ENCODE measurements at regions not wholly inside any gene's neighbourhood (a gene's known extent, or its start where the extent isn't known, plus 50 kb on each side); places are given as distances from the start of the nearest gene placed in this dataset.
"Not testable (repeated sequence)": the region's sequence is repeated elsewhere in the genome, so short reads cannot be mapped to it uniquely, and the experiment has no call there.

DNA sequence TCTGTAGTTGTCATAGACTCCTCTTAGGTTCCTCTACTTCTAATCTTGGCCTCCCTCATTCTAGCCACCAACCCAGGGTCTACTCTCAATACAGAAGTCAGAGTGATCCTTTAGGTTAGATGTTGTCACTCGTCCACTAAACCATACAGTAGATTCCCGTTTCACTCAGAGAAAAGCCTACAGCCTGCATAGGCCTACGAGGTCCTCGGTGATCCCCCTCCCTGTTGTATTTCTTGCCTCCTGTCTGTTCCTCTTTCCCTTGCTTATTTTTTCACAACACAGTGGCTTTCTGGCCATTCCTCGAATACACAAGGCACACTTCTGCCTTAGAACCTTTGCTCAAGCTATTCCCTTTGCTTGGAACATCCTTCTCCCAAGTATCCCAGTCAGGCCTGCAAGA is 183.0 kb upstream of the PRSS1 start:
- DNase-seq: peak; percentile 22

- DNase-seq: peak; percentile 59
Measured at GRCh38 chr7:142564125-142564524, 185.1 kb upstream of the PRSS1 start.

- DNase-seq: no peak
Measured at GRCh38 chr7:142563470-142563869, 185.8 kb upstream of the PRSS1 start.

- no peak for DNase-seq
Measured at GRCh38 chr7:142562688-142563087, 186.6 kb upstream of the PRSS1 start.

DNA sequence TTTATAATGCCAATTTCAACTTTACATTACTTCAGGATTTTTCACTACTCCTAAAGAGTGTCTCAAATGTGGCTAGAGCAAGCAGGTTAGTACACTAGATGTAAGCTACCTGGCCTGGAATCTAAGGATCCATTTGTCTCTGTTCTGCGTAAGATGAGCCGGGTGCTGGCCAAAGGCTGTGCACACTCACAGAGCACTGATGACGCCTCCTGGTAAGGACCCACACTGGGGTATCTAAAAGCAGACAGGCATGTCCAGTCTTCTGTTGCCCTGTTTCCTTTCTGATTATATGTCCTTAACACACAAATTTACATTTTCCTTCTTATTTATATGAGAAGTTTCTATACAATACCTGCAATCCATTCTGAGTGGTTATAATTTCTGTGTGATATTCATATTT is 187.9 kb upstream of the PRSS1 start:
- DNase-seq: not testable (repeated sequence)

- DNase-seq: peak; percentile 52
Measured at GRCh38 chr7:142560770-142561169, 188.5 kb upstream of the PRSS1 start.

GRCh38 chr7:142560166-142560565 is 189.1 kb upstream of the PRSS1 start:
- DNase-seq: no peak

- peak; percentile 83 for DNase-seq
Measured at GRCh38 chr7:142557971-142558582, 191.2 kb upstream of the PRSS1 start.

- DNase-seq: peak; percentile 85
Measured at GRCh38 chr7:142556740-142557139, 192.5 kb upstream of the PRSS1 start.

DNA sequence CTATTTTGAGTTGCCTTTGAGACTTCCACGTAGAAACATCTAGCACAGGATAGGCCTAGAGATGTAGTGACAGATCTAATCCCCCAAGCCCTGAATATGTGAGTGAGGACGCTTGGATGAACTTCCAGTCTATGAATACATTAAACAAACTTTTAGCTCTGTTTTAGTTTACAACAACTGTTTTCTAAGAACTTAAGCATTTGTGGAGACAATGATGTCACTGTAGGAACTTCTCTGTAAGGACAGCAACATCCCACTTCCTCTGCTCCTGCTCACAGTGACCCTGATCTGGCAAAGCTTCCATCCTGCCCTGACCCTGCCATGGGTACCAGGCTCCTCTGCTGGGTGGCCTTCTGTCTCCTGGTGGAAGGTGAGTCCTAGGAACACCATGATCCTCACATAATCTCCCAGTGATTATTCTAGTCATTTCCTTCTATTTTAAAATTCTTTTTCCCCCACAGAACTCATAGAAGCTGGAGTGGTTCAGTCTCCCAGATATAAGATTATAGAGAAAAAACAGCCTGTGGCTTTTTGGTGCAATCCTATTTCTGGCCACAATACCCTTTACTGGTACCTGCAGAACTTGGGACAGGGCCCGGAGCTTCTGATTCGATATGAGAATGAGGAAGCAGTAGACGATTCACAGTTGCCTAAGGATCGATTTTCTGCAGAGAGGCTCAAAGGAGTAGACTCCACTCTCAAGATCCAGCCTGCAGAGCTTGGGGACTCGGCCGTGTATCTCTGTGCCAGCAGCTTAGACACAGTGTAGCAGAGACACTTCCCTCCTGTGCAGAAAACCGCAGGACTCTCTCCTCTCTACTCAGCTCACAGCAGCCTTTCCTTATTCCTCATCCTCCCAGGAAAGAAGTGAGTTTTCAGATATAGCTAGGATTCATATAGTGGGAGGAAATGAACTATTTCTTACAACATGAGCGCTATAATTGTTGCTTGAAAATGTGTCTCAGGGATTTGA is 194.4 kb upstream of the PRSS1 start:
- DNase-seq: peak; percentile 35

GRCh38 chr7:142553216-142553615 is 196.1 kb upstream of the PRSS1 start:
- DNase-seq: no peak

GRCh38 chr7:142548978-142549377 is 200.3 kb upstream of the PRSS1 start:
- peak; percentile 21 for DNase-seq

DNA sequence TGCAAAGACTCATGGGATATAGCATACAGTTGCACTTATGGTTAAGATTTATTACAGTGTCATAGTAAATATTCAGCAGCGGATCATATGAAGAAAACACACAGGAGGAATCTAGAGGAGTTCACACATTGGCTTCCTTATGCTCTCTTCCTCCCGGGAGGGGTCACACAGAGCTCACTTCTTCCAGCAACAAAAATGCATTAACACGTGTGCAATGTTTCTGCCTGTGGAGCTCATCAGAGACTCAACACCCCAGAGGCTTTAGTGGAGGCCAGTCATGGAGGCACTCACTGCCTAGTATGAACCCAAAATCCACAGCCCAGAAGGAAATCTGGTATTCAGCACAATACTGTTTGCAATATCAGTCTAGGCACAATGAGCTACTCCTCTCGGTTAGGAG is 202.8 kb upstream of the PRSS1 start:
- DNase-seq: no peak

DNA sequence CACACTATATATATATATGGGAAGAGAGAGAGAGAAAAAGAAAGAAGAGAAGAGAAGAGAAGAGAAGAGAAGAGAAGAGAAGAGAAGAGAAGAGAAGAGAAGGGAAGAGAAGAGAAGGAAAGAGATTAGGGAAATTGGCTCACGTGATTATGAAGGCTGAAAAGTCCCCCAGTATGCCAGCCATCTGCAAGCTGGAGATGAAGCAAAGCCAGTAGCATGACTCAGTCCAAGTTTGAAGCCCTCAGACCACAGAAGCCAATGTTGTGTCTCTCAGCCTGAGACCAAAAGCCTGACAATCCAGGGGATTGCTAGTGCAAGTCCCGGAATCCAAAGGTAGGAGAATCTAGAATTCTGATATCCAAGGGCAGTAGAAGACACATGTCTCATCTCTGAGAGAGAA is 206.3 kb upstream of the PRSS1 start:
- DNase-seq: peak; percentile 71

DNA sequence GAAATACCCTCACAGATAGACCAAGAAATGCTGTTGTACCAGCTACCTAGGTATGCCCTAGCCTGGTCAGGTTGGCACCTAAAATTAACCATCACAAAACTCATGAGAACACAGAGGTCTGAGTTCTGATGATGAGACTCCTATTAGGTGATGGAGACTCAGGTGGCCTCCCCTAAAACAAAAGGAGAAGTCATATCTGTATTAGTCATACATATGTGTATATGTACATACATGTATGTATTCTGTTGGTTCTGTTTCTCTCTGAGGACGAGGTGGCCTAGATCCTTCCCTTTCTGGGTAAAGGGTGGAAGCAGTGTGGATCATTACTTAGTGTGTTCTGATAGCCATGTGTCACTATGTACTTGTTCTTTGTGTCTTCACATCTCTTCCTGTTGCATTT is 207.2 kb upstream of the PRSS1 start:
- no peak for DNase-seq

- no peak for DNase-seq
Measured at GRCh38 chr7:142540371-142540770, 208.9 kb upstream of the PRSS1 start.

GRCh38 chr7:142539901-142540300 is 209.4 kb upstream of the PRSS1 start:
- DNase-seq: no peak

- DNase-seq: no peak
Measured at GRCh38 chr7:142537760-142538159, 211.5 kb upstream of the PRSS1 start.

DNA sequence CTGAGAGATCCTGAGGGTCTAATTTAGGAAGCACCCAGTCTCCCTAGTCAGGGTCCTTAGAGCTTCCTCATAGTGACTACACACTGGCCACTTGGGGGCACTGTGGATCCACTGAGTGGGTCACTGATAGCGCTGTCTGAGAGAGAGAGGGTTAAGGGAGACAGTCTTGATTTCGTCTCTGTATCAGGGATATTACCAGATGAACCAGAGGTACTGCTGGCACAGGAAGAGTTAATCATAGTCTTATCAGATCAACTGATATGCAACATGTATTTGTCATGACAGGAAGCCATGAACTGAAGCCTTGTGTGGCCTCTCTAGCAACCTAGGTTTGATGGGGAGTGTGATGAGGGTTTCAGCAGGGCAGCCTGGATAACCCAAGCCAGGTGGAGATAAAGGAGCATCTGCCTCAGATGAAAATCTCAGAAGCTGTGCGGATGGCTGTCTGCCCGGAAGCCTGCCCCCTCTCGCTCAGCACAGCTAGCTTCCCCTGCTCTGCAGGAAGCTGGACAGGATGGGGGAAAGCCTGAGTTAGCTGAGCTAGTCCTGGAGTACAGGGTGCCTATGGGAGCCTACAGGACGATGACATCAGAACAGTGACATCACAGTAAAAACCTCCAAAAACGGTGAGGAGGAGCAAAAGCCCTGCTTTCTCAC is 214.0 kb upstream of the PRSS1 start:
- DNase-seq: peak; percentile 96

- no peak for DNase-seq
Measured at GRCh38 chr7:142534726-142535122, 214.5 kb upstream of the PRSS1 start.

DNA sequence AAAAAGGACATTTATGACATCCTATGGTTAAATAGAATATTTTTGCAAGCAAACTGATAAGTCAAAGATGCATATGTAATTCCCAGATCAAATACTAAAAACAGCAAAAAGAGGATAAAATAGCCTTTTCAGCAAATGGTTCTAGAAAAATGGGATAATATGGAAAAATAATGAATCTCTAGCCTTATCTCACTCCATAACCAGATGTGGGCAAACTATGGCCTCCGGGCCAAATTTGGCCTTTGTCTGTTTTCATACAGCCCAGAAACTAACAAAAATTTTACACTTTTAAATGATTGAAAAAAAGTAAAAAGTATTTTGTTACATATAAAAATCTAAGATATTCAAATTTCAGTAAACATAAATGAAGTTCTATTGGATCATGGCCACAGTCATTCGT is 215.4 kb upstream of the PRSS1 start:
- DNase-seq: no peak

GRCh38 chr7:142529591-142529990 is 219.7 kb upstream of the PRSS1 start:
- peak; percentile 52 for DNase-seq

- no peak for DNase-seq
Measured at GRCh38 chr7:142528608-142529408, 220.5 kb upstream of the PRSS1 start.
